Endothelial cell (in vitro differentiated cells): ENCODE measurements at regions not wholly inside any gene's neighbourhood (a gene's known extent, or its start where the extent isn't known, plus 50 kb on each side); places are given as distances from the start of the nearest gene placed in this dataset.
"Not testable (repeated sequence)": the region's sequence is repeated elsewhere in the genome, so short reads cannot be mapped to it uniquely, and the experiment has no call there.

Experiments used
- DNase-seq: peaks from one replicate; pipeline ENCODE4 v3.0.0; 2021; ENCODE audit warnings: low spot score
- H3K27ac Mint-ChIP-seq: one replicate; pipeline ENCODE4 v1.8.0; 2021; ENCODE audit warnings: mixed read lengths, inconsistent platforms; ENCODE audit not compliant: unreplicated experiment
- H3K27me3 Mint-ChIP-seq: one replicate; pipeline ENCODE4 v1.8.0; 2021; ENCODE audit warnings: mild to moderate bottlenecking, moderate library complexity, mixed read lengths, inconsistent platforms; ENCODE audit not compliant: unreplicated experiment
- H3K36me3 Mint-ChIP-seq: one replicate; pipeline ENCODE4 v1.8.0; 2021; ENCODE audit warnings: mild to moderate bottlenecking, low read depth, mixed read lengths, inconsistent platforms; ENCODE audit not compliant: unreplicated experiment
- H3K4me1 Mint-ChIP-seq: one replicate; pipeline ENCODE4 v1.8.0; 2021; ENCODE audit warnings: mild to moderate bottlenecking, mixed read lengths, inconsistent platforms; ENCODE audit not compliant: unreplicated experiment
- H3K4me3 Mint-ChIP-seq: one replicate; pipeline ENCODE4 v1.8.0; 2021; ENCODE audit warnings: mild to moderate bottlenecking, mixed read lengths, inconsistent platforms; ENCODE audit not compliant: unreplicated experiment
- H3K9me3 Mint-ChIP-seq: one replicate; pipeline ENCODE4 v1.8.0; 2021; ENCODE audit warnings: mixed read lengths, inconsistent platforms; ENCODE audit not compliant: unreplicated experiment
- CTCF ChIP-seq: fragments of 200-600 bp; sonication (generic); IDR thresholded peaks from one replicate; pipeline ENCODE4 v1.5.0; 2021; ENCODE audit warnings: antibody characterized with exemption; ENCODE audit not compliant: unreplicated experiment

- Mint-ChIP-seq H3K4me1 (no peaks in the 10 kb centered on the region), H3K27me3 (no peaks in the 10 kb centered on the region), H3K9me3 (no peaks in the 10 kb centered on the region), H3K36me3 (no peaks in the 10 kb centered on the region), H3K27ac (no peak overlapping the region), H3K4me3 (no peak overlapping the region)
- DNase-seq = no peak
- TF ChIP-seq CTCF = no peak
Measured at GRCh38 chr12:74033531-74033930, 504.1 kb upstream of the ATXN7L3B start.

GRCh38 chr12:74039138-74039537 is 498.5 kb upstream of the ATXN7L3B start:
- H3K9me3 Mint-ChIP-seq, H3K27me3 Mint-ChIP-seq, H3K27ac Mint-ChIP-seq, H3K4me3 Mint-ChIP-seq, H3K36me3 Mint-ChIP-seq, H3K4me1 Mint-ChIP-seq, DNase-seq: not testable (repeated sequence)

- no peak overlapping the region for H3K27ac Mint-ChIP-seq
- H3K9me3 Mint-ChIP-seq = no peaks in the 10 kb centered on the region
- no peak for TF ChIP-seq CTCF
- no peaks in the 10 kb centered on the region for H3K36me3 Mint-ChIP-seq
- no peak for DNase-seq
- no peaks in the 10 kb centered on the region for H3K4me1 Mint-ChIP-seq
- no peaks in the 10 kb centered on the region for H3K27me3 Mint-ChIP-seq
- H3K4me3 Mint-ChIP-seq = no peak overlapping the region
Measured at GRCh38 chr12:74043343-74043742, 494.3 kb upstream of the ATXN7L3B start.

GRCh38 chr12:74049348-74049747 is 488.3 kb upstream of the ATXN7L3B start:
- no peak for DNase-seq
- Mint-ChIP-seq H3K36me3 (no peaks in the 10 kb centered on the region), H3K4me3 (no peak overlapping the region), H3K27ac (no peak overlapping the region), H3K4me1 (no peaks in the 10 kb centered on the region), H3K27me3 (no peaks in the 10 kb centered on the region), H3K9me3 (no peaks in the 10 kb centered on the region)
- TF ChIP-seq CTCF = no peak

GRCh38 chr12:74051848-74052247 is 485.8 kb upstream of the ATXN7L3B start:
- no peak overlapping the region for H3K4me3 Mint-ChIP-seq
- H3K36me3 Mint-ChIP-seq = no peaks in the 10 kb centered on the region
- H3K27ac Mint-ChIP-seq = no peak overlapping the region
- no peak for DNase-seq
- TF ChIP-seq CTCF = no peak
- H3K9me3 Mint-ChIP-seq = no peaks in the 10 kb centered on the region
- no peaks in the 10 kb centered on the region for H3K27me3 Mint-ChIP-seq
- no peaks in the 10 kb centered on the region for H3K4me1 Mint-ChIP-seq

- TF ChIP-seq CTCF = no peak
- no peak overlapping the region for H3K27ac Mint-ChIP-seq
Measured at GRCh38 chr12:74066476-74066875, 471.2 kb upstream of the ATXN7L3B start.

More at GRCh38 chr12:74066476-74066875, 471.2 kb upstream of the ATXN7L3B start:
- H3K36me3 Mint-ChIP-seq = no peaks in the 10 kb centered on the region
- H3K4me1 Mint-ChIP-seq = no peaks in the 10 kb centered on the region
- no peak overlapping the region for H3K4me3 Mint-ChIP-seq
- no peak for DNase-seq
- H3K9me3 Mint-ChIP-seq = peaks cover 3% of the 10 kb centered on the region
- no peaks in the 10 kb centered on the region for H3K27me3 Mint-ChIP-seq
